H9 (cell line): ENCODE measurements at regions not wholly inside any gene's neighbourhood (a gene's known extent, or its start where the extent isn't known, plus 50 kb on each side); places are given as distances from the start of the nearest gene placed in this dataset.

Experiments used
- DNase-seq: peaks from one replicate; pipeline ENCODE4 v3.0.0-alpha.2; 2017
- H2AFZ ChIP-seq: one replicate; pipeline ENCODE4 v1.6.1; 2013; ENCODE audit warnings: mild to moderate bottlenecking, low read length, control low read depth, moderate library complexity
- H2AK5ac ChIP-seq: 2 replicates; pipeline ENCODE4 v1.6.1; 2013; ENCODE audit warnings: low read length, control low read depth, mixed read lengths; ENCODE audit not compliant: insufficient read length
- H2BK120ac ChIP-seq: one replicate; pipeline ENCODE4 v1.6.1; 2013; ENCODE audit warnings: low read depth, mild to moderate bottlenecking, low read length, control low read depth, inconsistent platforms; ENCODE audit not compliant: poor library complexity, severe bottlenecking
- H2BK12ac ChIP-seq: 2 replicates; pipeline ENCODE4 v1.6.1; 2013; ENCODE audit warnings: low read length, control low read depth, mixed read lengths, low read depth; ENCODE audit not compliant: insufficient read length
- H2BK15ac ChIP-seq: 2 replicates; pipeline ENCODE4 v1.6.1; 2013; ENCODE audit warnings: low read depth, low read length, control low read depth
- H2BK20ac ChIP-seq: one replicate; pipeline ENCODE4 v1.6.1; 2013; ENCODE audit warnings: low read depth, mild to moderate bottlenecking, low read length, control low read depth, inconsistent platforms; ENCODE audit not compliant: poor library complexity, severe bottlenecking
- H2BK5ac ChIP-seq: 2 replicates; pipeline ENCODE4 v1.6.1; 2013; ENCODE audit warnings: low read length, control low read depth, mixed read lengths; ENCODE audit not compliant: insufficient read length
- H3K14ac ChIP-seq: 2 replicates; pipeline ENCODE4 v1.6.1; 2013; ENCODE audit warnings: low read length, control low read depth; ENCODE audit not compliant: insufficient read depth
- H3K18ac ChIP-seq: 2 replicates; pipeline ENCODE4 v1.6.1; 2013; ENCODE audit warnings: low read depth, mild to moderate bottlenecking, mixed read lengths, low read length, control low read depth; ENCODE audit not compliant: insufficient read length
- H3K23ac ChIP-seq: 2 replicates; pipeline ENCODE4 v1.6.1; 2013; ENCODE audit warnings: low read length, control low read depth, mixed read lengths, low read depth; ENCODE audit not compliant: insufficient read length
- H3K23me2 ChIP-seq: 2 replicates; pipeline ENCODE4 v1.6.1; 2013; ENCODE audit warnings: low read depth, mild to moderate bottlenecking, mixed read lengths, low read length, control low read depth; ENCODE audit not compliant: insufficient read length, poor library complexity, severe bottlenecking
- H3K27ac ChIP-seq: 2 replicates; pipeline ENCODE4 v1.5.1; 2013; ENCODE audit warnings: low read length, control low read depth, mixed read lengths, low read depth; ENCODE audit not compliant: insufficient read length
- H3K27me3 ChIP-seq: 2 replicates; pipeline ENCODE4 v1.6.1; 2013; ENCODE audit warnings: low read length, control low read depth, inconsistent platforms; ENCODE audit not compliant: insufficient read depth
- H3K4ac ChIP-seq: 2 replicates; pipeline ENCODE4 v1.6.1; 2013; ENCODE audit warnings: low read depth, mild to moderate bottlenecking, control low read depth, inconsistent platforms, low read length, moderate library complexity
- H3K4me1 ChIP-seq: 2 replicates; pipeline ENCODE4 v1.6.1; 2013; ENCODE audit warnings: low read length, control low read depth, inconsistent platforms; ENCODE audit not compliant: insufficient read depth
- H3K4me2 ChIP-seq: 2 replicates; pipeline ENCODE4 v1.6.1; 2013; ENCODE audit warnings: low read length, control low read depth, mixed read lengths; ENCODE audit not compliant: insufficient read length, insufficient read depth
- H3K56ac ChIP-seq: 2 replicates; pipeline ENCODE4 v1.6.1; 2013; ENCODE audit warnings: low read depth, mild to moderate bottlenecking, mixed read lengths, low read length, control low read depth; ENCODE audit not compliant: insufficient read length
- H3K79me1 ChIP-seq: 2 replicates; pipeline ENCODE4 v1.6.1; 2013; ENCODE audit warnings: low read depth, mild to moderate bottlenecking, moderate library complexity, low read length, control low read depth, inconsistent platforms; ENCODE audit not compliant: insufficient read depth, poor library complexity, severe bottlenecking
- H3K79me2 ChIP-seq: 2 replicates; pipeline ENCODE4 v1.6.1; 2013; ENCODE audit warnings: low read length, control low read depth, inconsistent platforms; ENCODE audit not compliant: insufficient read depth
- H3K9ac ChIP-seq: 2 replicates; pipeline ENCODE4 v1.6.1; 2013; ENCODE audit warnings: low read length, control low read depth, mixed read lengths; ENCODE audit not compliant: insufficient read length; ENCODE audit errors: extremely low read depth
- H3K9me3 ChIP-seq: one replicate; pipeline ENCODE4 v1.6.1; 2013; ENCODE audit warnings: low read depth, low read length, inconsistent platforms; ENCODE audit not compliant: control insufficient read depth
- H3T11ph ChIP-seq: one replicate; pipeline ENCODE4 v1.6.1; 2013; ENCODE audit warnings: mild to moderate bottlenecking, low read length, control low read depth, inconsistent platforms
- H4K20me1 ChIP-seq: one replicate; pipeline ENCODE4 v1.6.1; 2013; ENCODE audit not compliant: control insufficient read depth, insufficient read length, insufficient read depth
- H4K5ac ChIP-seq: 2 replicates; pipeline ENCODE4 v1.6.1; 2013; ENCODE audit warnings: low read depth, mild to moderate bottlenecking, mixed read lengths, low read length, control low read depth; ENCODE audit not compliant: insufficient read length
- H4K8ac ChIP-seq: replicated peaks from 2 replicates; pipeline ENCODE4 v1.6.1; 2013; ENCODE audit warnings: low read length, control low read depth, mixed read lengths, low read depth; ENCODE audit not compliant: insufficient read length
- H4K91ac ChIP-seq: 2 replicates; pipeline ENCODE4 v1.6.1; 2013; ENCODE audit warnings: low read depth, mild to moderate bottlenecking, moderate library complexity, mixed read lengths, low read length, control low read depth; ENCODE audit not compliant: insufficient read length
- H3K27ac Mint-ChIP-seq, 3 experiments: 2 replicates in 2 of 3; 3 replicates in 1 of 3; pipeline ENCODE4 v1.8.0; 2020 to 2021; ENCODE audit warnings: mixed read lengths in 3 of 3, mild to moderate bottlenecking in 1 of 3, moderate library complexity in 1 of 3
- H3K27me3 Mint-ChIP-seq: 2 replicates; pipeline ENCODE4 v1.8.0; 2021; ENCODE audit warnings: low read depth, mild to moderate bottlenecking, moderate library complexity, mixed read lengths
- H3K36me3 Mint-ChIP-seq, 3 experiments: 2 replicates in 2 of 3; 3 replicates in 1 of 3; pipeline ENCODE4 v1.8.0; 2020 to 2021; ENCODE audit warnings: low read depth in 3 of 3, mixed read lengths in 3 of 3; ENCODE audit not compliant: insufficient read depth in 1 of 3
- H3K4me1 Mint-ChIP-seq, 2 experiments: 2 replicates each; pipeline ENCODE4 v1.8.0; 2020; ENCODE audit warnings: mixed read lengths in 2 of 2
- H3K4me3 Mint-ChIP-seq, 2 experiments: 2 replicates in 1 of 2; 3 replicates in 1 of 2; pipeline ENCODE4 v1.8.0; 2020 to 2021; ENCODE audit warnings: mild to moderate bottlenecking in 2 of 2, mixed read lengths in 2 of 2, moderate library complexity in 1 of 2
- H3K9me3 Mint-ChIP-seq, 2 experiments: 2 replicates in 1 of 2; 3 replicates in 1 of 2; pipeline ENCODE4 v1.8.0; 2020; ENCODE audit warnings: mild to moderate bottlenecking in 2 of 2, mixed read lengths in 2 of 2, moderate library complexity in 1 of 2
- WGBS: extraction: QIAGEN DNeasy Blood & Tissue Kit; methylation state at CpG from one replicate; pipeline ENCODE4 v1.1.7; 2013; ENCODE audit warnings: missing lambda C conversion rate, low lambda C conversion rate, mixed read lengths; ENCODE audit not compliant: insufficient read length; ENCODE audit errors: extremely low coverage; 5-methylcytosine and 5-hydroxymethylcytosine counted together
- TF ChIP-seq, protein P1 (sequence below): fragments of 200-600 bp; sonication (generic); conservative IDR thresholded peaks from 3 replicates; pipeline ENCODE4 v1.8.0; 2021; ENCODE audit warnings: antibody characterized with exemption, mild to moderate bottlenecking

DNA sequence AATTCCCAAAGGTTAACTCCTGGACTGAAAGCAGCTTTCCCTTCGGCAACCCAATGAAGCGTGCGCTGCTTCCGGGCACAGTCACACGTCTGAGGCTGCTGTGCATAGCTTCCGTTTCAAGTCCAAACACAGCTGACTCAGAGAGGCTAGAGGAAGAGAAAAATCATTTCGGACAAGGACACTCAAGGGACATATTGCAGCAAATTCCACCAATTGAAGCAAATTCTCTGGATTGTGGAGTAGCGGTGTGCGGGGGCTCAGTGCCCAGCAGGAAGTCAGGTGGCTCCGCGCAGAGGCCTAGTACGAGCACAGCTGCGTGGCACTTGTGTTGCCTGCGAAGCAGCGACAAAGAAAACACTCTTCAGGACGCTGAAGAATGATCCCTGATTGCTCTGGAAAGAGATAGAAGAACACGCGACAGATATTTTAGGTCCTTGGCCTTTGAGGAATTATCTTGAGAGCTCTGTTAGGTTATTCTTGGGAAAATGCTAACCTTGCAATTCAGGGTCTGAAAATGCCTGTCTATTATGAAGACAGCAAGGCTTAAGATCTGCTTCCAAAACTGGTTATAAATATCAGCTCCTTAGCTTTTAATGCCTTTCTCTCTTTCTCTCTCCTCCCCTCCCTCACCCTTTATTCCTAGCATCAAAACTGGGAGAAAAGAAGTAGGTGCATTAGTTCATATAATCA lies 352.6 kb upstream of the DLGAP1 start:
- Histone ChIP-seq H3K9ac (no peak overlapping the region), H2BK5ac (no peak overlapping the region), H3K14ac (no peak overlapping the region), H3K9me3 (no peaks in the 10 kb centered on the region), H2BK120ac (no peak overlapping the region), H4K5ac (no peak overlapping the region), H3K23me2 (no peaks in the 10 kb centered on the region), H3K23ac (no peak overlapping the region), H3K4me2 (no peak overlapping the region), H2AK5ac (no peak overlapping the region), H3K56ac (no peak overlapping the region), H3K79me1 (no peaks in the 10 kb centered on the region), H2BK20ac (no peak overlapping the region), H3K4me1 (no peaks in the 10 kb centered on the region), H3K4ac (no peak overlapping the region), H2AFZ (no peak overlapping the region), H2BK12ac (no peak overlapping the region), H3K18ac (no peak overlapping the region), H4K8ac (no peak overlapping the region), H4K20me1 (no peaks in the 10 kb centered on the region), H3K27ac (no peak overlapping the region), H4K91ac (no peak overlapping the region), H3T11ph (no peak overlapping the region), H2BK15ac (no peak overlapping the region), H3K79me2 (no peaks in the 10 kb centered on the region), H3K27me3 (no peaks in the 10 kb centered on the region)
- Mint-ChIP-seq H3K27ac (no peak overlapping the region; a peak in 1 of 7 replicates), H3K4me1 (peaks cover 18% of the 10 kb centered on the region in 2 experiments), H3K36me3 (peaks cover 0 to 8% (median 0%) of the 10 kb centered on the region in 3 experiments; a peak in 4 of 7 replicates), H3K4me3 (no peak overlapping the region), H3K27me3 (no peaks in the 10 kb centered on the region), H3K9me3 (peaks cover 7 to 9% of the 10 kb centered on the region in 2 experiments; a peak in 3 of 5 replicates)
- no CpG with 5 or more reads among the region's 18 CpGs for WGBS
- DNase-seq: no peak
- TF ChIP-seq, protein P1, sequence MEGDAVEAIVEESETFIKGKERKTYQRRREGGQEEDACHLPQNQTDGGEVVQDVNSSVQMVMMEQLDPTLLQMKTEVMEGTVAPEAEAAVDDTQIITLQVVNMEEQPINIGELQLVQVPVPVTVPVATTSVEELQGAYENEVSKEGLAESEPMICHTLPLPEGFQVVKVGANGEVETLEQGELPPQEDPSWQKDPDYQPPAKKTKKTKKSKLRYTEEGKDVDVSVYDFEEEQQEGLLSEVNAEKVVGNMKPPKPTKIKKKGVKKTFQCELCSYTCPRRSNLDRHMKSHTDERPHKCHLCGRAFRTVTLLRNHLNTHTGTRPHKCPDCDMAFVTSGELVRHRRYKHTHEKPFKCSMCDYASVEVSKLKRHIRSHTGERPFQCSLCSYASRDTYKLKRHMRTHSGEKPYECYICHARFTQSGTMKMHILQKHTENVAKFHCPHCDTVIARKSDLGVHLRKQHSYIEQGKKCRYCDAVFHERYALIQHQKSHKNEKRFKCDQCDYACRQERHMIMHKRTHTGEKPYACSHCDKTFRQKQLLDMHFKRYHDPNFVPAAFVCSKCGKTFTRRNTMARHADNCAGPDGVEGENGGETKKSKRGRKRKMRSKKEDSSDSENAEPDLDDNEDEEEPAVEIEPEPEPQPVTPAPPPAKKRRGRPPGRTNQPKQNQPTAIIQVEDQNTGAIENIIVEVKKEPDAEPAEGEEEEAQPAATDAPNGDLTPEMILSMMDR: no peak
